ENCODE measurements at regions not wholly inside any gene's neighbourhood (a gene's known extent, or its start where the extent isn't known, plus 50 kb on each side); places are given as distances from the start of the nearest gene placed in this dataset.

GRCh38 chr10:108166401-108166800, 1001.9 kb upstream of the SORCS1 start:
- no peak for DNase-seq

GRCh38 chr10:108147346-108147745, 982.8 kb upstream of the SORCS1 start:
- DNase-seq = no peak

- DNase-seq = no peak
Measured at GRCh38 chr10:108141064-108141463, 976.6 kb upstream of the SORCS1 start.

- no peak for DNase-seq
Measured at GRCh38 chr10:108132303-108132702, 967.8 kb upstream of the SORCS1 start.

- no peak for DNase-seq
Measured at GRCh38 chr10:108130575-108130974, 966.1 kb upstream of the SORCS1 start.

- peak; percentile 13 for DNase-seq
Measured at GRCh38 chr10:108112218-108112617, 947.7 kb upstream of the SORCS1 start.

- no peak for DNase-seq
Measured at GRCh38 chr10:108104551-108105156, 940.1 kb upstream of the SORCS1 start.

GRCh38 chr10:108097258-108097657, 932.8 kb upstream of the SORCS1 start:
- DNase-seq = no peak

GRCh38 chr10:108095932-108096925, 931.7 kb upstream of the SORCS1 start:
- no peak for DNase-seq

- DNase-seq = no peak
Measured at GRCh38 chr10:108090476-108091215, 926.1 kb upstream of the SORCS1 start.

GRCh38 chr10:108086502-108086901, 922.0 kb upstream of the SORCS1 start:
- no peak for DNase-seq

- DNase-seq = no peak
Measured at GRCh38 chr10:108082596-108082995, 918.1 kb upstream of the SORCS1 start.

- no peak for DNase-seq
Measured at GRCh38 chr10:108078263-108078662, 913.8 kb upstream of the SORCS1 start.

GRCh38 chr10:108072466-108072865, 908.0 kb upstream of the SORCS1 start:
- no peak for DNase-seq

- no peak for DNase-seq
Measured at GRCh38 chr10:108070789-108071188, 906.3 kb upstream of the SORCS1 start.

- no peak for DNase-seq
Measured at GRCh38 chr10:108069096-108069495, 904.6 kb upstream of the SORCS1 start.

- DNase-seq = no peak
Measured at GRCh38 chr10:108064746-108065260, 900.3 kb upstream of the SORCS1 start.

GRCh38 chr10:108060246-108060645, 895.7 kb upstream of the SORCS1 start:
- no peak for DNase-seq

- DNase-seq = no peak
Measured at GRCh38 chr10:108055506-108055905, 891.0 kb upstream of the SORCS1 start.

GRCh38 chr10:108052981-108053380, 888.5 kb upstream of the SORCS1 start:
- DNase-seq = no peak

GRCh38 chr10:108051218-108051617, 886.7 kb upstream of the SORCS1 start:
- no peak for DNase-seq

- DNase-seq = no peak
Measured at GRCh38 chr10:108050626-108051025, 886.1 kb upstream of the SORCS1 start.

- no peak for DNase-seq
Measured at GRCh38 chr10:108049668-108050067, 885.2 kb upstream of the SORCS1 start.

Measured in hematopoietic multipotent progenitor cell treated with erythropoietin and hydrocortisone succinate and interleukin-3 and kit ligand, for 6 days (in vitro differentiated cells).